Stimulated activated CD8-positive, alpha-beta memory T cell treated with anti-CD3 and anti-CD28 coated beads, Interleukin-15, amount 100 ng/mL, for 4 hours (primary cell): ENCODE measurements at regions not wholly inside any gene's neighbourhood (a gene's known extent, or its start where the extent isn't known, plus 50 kb on each side); places are given as distances from the start of the nearest gene placed in this dataset.

ENCODE experiments used
- DNase-seq, 2 donors: peaks; one replicate each; pipeline ENCODE4 v3.0.0-alpha.2; 2020; ENCODE audit warnings: low read depth in 2 of 2

GRCh38 chr6:98454809-98455322 is 379.5 kb upstream of the POU3F2 start:
- DNase-seq: no peak

- no peak for DNase-seq
Measured at GRCh38 chr6:98458708-98459107, 375.7 kb upstream of the POU3F2 start.

- no peak for DNase-seq
Measured at GRCh38 chr6:98463038-98464000, 371.1 kb upstream of the POU3F2 start.

DNA sequence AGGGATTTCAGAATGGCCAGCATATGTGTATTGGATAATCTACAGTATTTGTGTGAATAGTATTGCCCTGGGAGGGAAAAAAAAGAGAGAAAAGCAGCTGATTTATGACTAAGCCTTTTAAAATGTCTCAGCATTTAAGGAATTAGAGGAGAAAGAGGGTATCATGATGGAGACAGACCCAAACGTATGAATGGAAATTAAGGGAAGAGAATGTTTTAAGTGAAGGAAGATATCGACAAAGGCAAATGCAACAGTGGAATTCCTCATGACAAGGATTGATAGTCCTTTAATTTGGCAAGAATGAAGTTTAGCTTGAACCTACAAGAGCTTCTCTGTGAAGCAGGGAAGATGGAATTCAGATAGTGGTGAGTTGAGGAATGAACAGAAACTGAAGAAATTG is 367.3 kb upstream of the POU3F2 start:
- DNase-seq: no peak

DNA sequence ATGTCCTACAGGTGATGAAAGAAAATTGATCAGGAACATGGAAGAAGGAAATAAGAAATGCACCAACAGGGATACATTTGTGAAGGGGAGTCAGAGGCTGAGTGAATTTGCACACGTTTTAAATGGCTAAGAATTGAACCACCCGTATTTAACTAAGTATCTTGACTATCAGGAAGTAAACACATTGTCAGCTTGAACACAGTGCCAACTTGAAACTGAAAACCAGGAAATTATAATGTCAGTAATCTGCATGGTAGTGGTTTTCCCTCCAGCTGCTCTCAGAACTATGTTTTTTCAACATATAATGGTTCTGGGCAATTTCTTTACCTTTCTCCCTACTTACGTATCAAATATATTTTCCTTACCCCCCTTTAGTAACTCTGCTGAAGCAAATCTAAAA is 366.5 kb upstream of the POU3F2 start:
- DNase-seq: no peak

DNA sequence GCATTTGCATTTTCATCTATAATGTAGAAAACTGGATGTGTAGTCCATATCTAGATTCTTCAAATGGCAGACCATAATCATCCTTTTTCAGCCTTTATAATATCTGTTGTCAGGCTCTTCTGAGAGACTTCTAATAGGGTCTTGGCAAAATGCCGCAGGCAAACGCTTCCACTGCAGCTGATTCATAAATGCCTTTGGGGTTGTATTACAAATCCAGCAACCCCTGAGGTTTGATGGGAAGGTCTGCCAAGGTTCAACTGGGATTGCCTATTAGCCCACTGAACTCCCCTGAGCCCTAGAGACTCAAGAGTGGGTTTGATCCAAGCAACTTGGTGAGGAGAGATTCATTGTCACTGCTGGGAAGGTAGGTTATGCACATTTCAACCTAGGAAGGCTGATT is 365.2 kb upstream of the POU3F2 start:
- DNase-seq: no peak

GRCh38 chr6:98470821-98471220 is 363.6 kb upstream of the POU3F2 start:
- DNase-seq: no peak

DNA sequence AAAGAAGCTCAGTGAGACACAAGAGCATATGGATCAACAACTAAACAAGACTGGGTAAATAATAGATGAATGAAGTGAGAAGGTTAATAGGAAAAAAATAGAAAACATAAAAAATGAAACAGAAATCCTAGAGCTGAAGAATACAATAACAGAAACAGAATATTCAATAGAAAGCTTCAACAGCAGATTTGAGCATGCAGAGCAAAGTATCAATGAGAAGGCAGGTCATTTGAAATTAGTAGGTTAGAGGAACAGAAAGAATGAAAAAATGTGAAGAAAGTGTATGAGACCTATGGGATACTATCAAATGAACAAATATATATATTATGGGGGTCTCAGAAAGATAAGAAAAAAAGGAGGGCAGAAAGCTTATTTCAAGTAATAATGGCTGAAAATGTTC is 362.9 kb upstream of the POU3F2 start:
- no peak for DNase-seq

- DNase-seq: no peak
Measured at GRCh38 chr6:98477231-98477630, 357.1 kb upstream of the POU3F2 start.

DNA sequence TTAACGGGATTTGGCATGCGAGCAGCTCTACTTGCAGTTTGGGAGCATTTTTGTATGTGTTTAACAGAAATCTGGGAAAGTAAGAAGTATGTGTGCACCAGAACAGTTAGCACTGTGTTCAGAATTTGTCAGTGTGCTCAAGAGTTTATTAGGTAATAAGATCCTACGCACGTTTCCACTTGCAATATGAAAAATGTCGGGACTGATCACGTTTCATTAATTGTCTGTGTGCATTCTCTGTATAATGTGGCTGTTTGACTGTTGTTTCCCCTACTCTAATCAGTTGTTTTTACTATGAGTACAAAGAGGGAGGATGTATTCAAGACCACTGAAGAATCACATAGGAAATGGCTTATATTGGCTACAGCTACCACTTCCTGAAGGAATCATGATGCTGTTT is 349.7 kb upstream of the POU3F2 start:
- no peak for DNase-seq

DNA sequence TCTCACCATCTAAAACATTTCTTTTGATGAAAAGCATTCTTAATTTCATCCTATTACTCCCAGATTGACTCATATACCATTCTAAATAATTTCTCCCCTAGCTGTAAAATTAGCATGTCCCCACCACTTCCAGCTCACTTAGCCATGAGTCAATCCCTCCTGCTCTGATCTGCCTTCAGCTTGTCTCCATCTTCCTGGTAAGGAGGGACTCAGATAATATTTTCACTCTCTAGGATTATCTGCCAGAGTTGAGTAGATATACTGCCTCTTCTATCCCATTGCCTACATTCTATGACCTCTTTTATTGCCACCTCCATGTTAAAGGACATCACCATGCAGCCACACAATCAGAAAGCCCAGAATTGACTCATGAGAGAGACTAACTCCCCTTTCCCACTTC is 348.8 kb upstream of the POU3F2 start:
- no peak for DNase-seq

DNA sequence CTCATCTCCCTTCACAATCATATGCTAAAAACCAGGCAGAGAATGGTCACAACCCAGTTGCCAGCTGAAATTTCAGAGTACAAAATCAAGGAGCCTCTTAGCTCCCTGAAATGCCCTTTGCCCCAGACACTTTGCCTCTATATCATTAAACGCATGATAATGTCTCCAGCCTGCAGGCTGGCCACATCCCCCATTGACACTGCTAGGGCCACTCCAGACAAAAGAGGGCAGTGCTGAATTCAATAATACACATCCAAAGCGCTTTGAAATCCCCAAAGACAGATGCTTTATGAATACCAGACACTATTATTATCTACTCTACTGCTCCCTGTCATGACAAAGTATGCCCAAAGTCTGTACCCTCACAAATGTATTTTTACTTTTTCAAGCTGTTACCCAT is 348.3 kb upstream of the POU3F2 start:
- no peak for DNase-seq

DNA sequence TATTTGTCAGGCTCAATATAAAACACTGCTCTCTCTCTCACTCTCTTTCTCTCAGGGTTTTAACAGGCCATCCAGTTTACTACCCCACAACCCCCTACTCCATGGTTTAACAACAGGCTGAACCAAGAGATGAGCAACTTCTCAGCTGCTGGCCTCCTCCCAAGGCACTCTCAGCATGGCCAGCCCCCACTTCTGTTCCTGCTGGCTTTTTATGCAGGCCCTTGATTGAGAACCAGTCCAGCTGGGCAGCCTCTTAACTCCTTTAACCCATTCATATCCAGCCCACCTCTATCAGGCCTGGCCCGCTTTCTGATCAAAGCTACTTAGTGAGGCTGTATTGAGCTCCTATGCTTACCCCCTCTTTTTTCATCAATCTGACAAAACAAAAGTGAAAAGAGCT is 346.8 kb upstream of the POU3F2 start:
- no peak for DNase-seq

- DNase-seq: no peak
Measured at GRCh38 chr6:98498144-98498775, 336.1 kb upstream of the POU3F2 start.

- no peak for DNase-seq
Measured at GRCh38 chr6:98498866-98499265, 335.5 kb upstream of the POU3F2 start.

DNA sequence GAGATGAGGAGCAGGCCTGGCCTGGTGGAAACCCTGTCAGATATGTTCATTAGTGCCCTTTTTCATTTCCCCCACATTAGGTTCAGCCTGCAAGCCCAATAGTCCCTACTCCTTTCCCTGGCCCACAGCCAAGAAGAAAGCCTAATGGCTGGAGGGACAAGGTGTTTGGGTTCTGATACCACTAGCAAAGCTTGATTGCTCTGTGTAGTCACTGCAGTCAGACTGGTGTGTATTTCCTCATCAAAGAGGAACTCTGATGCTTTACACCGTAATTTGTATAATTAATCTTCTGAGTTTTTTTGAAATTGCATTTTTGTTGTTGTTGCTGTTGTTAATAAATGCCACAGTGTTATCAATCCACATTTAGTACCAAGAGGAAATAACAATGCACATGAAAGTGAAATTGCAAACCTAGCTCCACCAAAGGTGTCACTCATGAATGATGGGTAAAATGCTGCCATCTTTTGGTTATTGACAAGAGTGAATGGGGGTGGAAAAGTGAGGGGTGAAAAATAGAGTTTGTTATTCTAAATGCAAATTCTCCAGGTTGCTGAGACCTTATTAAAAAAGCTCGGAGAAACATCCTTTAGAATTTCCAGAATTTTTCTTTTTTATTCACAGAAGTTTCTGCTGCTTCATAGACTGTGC is 320.2 kb upstream of the POU3F2 start:
- no peak for DNase-seq

DNA sequence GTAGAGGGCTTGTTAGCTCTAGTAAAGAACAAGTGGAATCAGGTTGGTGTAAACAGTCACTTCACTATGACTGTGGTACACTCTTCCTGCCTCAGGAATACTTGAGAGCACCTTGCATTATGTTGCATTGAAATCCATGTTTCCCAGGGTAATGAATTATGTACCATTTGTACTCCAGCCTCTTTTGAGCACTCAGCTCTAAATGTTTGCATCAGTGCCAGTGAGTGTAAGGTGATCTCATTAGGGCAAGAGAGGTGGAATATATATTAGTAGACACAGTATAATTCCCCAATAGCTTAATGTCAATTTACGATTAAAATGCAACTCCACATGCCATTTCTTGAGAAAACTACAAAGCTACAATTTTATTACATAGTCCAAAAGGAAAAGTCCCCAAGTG is 319.6 kb upstream of the POU3F2 start:
- DNase-seq: no peak

- DNase-seq: no peak
Measured at GRCh38 chr6:98516206-98516605, 318.2 kb upstream of the POU3F2 start.

DNA sequence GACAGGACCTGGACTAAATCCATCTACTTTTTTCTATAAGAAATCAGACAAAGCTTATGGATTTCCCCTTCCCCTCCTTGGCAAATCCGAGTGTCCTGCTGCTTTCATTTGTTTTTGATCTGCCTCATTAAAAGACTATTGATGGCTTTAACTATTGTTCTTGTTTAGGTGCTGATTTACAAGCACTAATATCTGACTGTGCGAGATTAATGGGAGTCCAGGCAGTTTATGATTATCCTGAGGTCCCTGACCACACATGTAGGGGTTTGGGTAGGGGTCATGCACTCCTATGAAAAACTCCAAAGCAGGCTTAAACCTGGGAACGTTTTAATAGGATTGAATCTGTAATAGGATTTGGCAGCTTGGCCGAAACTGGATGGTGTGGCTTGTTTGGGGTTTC is 317.5 kb upstream of the POU3F2 start:
- DNase-seq: no peak

DNA sequence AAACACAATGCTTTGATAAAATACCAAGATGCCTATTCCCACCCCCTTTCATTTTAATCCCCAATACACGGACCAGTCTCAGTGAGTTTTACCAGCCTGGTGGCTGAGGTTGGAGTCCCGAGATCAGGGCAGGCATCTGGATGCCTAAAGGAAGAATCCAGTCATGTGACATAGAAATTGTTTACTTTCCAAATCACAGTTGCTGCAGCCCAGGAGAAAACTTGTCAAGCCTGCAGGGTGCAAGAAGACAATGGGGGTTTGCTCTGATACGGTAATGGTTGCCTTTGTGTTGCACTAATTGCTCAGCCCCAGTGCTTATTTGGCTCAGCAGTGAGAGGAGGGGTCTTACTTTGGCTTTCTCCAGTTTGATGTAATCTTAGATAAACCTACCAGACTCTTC is 308.5 kb upstream of the POU3F2 start:
- DNase-seq: no peak

GRCh38 chr6:98526465-98526864 is 307.9 kb upstream of the POU3F2 start:
- no peak for DNase-seq

DNA sequence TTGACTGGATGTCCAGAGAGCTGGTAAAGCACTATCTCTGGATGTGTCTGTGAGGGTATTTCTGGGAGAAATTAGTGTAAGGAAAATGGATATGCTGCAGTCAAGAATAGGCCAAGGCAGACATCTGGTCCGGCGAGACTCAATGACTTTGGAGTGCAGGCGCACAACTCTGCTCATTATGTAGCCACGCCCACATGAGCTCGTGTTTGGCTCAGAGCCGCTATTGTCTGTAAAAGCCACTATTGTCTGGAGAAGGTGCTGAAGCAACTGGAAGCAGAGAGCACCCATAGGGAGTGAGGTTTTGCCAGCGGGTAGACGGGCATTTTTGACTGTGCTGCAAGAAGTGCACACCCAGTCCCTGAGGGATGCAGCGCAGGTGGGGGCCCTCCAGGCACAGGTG is 305.0 kb upstream of the POU3F2 start:
- DNase-seq: no peak

- no peak for DNase-seq
Measured at GRCh38 chr6:98530732-98531131, 303.6 kb upstream of the POU3F2 start.
